NCI-H82 treated with DMSO at 0.1 percent for 48 hours (cell line): ENCODE measurements at regions not wholly inside any gene's neighbourhood (a gene's known extent, or its start where the extent isn't known, plus 50 kb on each side); places are given as distances from the start of the nearest gene placed in this dataset.
"Not testable (repeated sequence)": the region's sequence is repeated elsewhere in the genome, so short reads cannot be mapped to it uniquely, and the experiment has no call there.

ENCODE experiments used
- DNase-seq: peaks from one replicate; lab custom pipeline; 2025; ENCODE audit not compliant: unreplicated experiment; lab: John Stamatoyannopoulos, UW

GRCh38 chr1:178639326-178639725, 85.7 kb upstream of the RALGPS2 start:
- DNase-seq: no peak

- no peak for DNase-seq
These were observed 82.8 kb upstream of the RALGPS2 start for GRCh38 chr1:178642282-178642681.

DNA sequence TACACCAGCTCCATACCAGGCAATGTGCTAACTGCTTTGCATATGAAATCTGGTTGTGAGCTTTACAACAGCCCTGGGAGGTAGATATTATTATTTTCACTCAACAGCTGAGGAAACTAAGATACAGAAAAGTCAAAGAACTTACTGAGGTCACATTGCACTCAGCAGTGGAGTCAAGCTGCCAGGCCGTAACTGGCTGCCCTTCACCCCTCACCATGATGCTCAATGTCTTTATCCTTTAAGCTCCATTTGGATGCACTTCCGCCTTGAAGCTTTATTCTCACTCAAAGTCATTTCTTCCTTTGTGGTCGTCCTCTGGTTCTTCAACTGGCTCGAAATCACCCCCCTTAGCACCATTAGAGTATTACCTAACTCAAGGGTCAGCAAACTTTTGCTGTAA, 81.7 kb upstream of the RALGPS2 start:
- no peak for DNase-seq

DNA sequence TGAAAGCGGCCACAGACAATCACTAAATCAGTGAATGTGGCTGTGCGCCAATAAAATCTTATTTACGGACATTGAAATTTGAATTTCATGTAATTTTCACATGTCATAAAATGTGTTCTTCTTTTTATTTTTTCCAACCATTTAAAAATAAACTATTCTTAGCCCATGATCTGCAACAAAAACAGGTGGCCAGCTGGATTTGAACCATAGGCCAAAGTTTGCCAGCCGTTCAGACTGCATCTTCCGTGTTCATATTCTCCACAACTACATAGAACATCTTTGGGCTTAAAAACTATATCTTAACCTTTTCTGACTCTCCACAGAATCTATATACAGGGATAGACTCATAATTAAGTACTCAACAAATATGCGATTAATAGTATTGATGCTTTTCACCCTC, 81.2 kb upstream of the RALGPS2 start:
- no peak for DNase-seq

GRCh38 chr1:178644308-178645120, 80.5 kb upstream of the RALGPS2 start:
- DNase-seq: peak; percentile 63

DNA sequence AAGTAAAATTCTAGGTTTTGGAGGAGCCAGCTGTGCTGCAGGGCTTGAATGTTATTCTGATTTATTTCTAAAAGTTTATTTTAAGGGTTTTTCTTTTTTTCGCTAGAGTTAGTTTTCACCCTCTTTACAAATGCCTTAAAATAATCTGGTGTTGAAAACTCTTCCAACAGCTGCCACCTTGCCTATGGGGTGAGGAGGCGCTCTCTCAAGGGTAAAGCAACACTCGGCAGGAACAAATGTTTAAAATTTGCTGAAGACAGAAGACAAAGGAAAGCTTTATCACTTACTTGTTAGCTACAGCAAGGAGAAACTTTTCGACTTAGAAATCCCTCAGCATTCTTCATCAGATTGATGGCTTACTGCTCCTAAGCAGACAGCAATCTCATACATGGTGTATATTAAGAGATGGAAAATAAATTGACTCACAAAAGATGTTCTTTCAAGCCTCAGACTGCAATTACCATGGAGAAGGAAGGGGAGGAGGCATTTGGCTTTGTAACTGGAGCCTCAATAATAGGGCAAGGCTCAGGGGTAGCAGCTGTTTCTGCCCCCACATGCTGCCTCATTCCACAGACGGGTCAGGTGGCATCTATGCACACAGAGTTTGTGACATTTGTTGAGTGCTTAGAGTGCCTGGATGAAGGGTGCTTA, 79.8 kb upstream of the RALGPS2 start:
- DNase-seq: peak; percentile 52

GRCh38 chr1:178645808-178646200, 79.2 kb upstream of the RALGPS2 start:
- DNase-seq: no peak

- DNase-seq: no peak
These were observed 78.2 kb upstream of the RALGPS2 start for GRCh38 chr1:178646821-178647220.

DNA sequence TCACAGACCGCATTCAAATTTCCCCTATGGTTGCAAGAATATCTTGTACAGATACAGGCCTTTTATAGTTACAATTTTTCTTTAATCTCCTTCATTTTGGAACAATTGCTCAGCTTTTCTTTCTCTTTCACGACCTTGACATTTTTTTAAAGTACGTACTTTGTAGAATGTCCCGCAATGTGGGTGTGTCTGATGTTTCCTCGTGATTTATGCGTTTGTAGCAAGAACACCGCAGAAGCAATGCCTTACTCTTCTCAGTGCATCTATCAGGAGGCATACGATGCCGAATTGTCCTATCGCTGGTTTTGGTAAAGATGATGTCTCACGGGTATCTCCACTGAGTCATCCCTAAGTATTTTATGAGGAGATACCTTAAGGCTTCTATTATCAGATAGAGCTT, 76.9 kb upstream of the RALGPS2 start:
- no peak for DNase-seq

- DNase-seq: no peak
These were observed 75.3 kb upstream of the RALGPS2 start for GRCh38 chr1:178649582-178650350.

GRCh38 chr1:178650934-178651511, 74.0 kb upstream of the RALGPS2 start:
- peak; percentile 97 for DNase-seq

- DNase-seq: peak; percentile 100
These were observed 73.3 kb upstream of the RALGPS2 start for GRCh38 chr1:178651742-178652141.

DNA sequence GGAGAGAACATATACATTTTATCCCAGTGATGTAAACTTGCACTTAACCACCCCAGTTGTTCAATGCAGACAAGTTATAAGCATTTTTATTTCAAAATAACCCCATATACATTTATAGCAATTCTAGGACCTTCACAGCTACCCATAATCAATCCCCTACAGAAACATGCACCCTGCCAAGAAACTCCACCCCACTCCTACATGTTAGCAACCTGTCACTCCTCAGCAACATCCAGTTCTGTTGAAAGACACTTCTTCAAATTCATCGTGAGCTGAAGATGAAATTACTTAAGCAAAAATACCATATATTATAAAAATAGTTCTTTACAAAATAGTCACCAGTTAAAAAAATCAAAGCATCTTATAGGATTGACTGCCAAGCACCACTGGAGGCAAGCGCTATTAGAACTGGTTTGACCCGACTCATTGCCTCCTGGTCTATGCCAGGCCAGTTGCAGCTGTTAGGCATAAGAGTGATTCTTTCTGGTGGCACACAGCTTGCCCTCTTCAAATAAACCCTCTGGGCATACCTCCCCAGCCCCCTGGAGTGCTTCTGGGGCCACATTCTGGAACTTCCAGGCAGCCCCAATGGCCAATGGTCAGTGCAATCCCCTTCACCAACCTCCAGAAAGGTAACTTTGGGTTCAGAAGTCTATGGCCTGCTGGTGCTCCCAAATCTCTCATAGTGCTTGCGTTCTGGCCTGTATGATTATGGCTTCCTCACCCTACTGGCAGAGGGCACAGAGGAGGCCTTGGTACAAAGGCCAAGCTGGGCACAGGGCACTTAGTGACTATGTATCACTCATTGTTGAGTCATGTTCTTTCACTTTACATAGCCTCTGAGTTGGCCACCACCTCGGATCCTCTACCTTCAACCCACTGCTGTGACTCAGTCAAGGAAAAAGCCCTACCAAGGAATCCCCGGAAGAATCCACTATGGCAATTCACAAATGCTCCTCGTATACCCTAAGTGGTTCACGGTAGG, 72.2 kb upstream of the RALGPS2 start:
- DNase-seq: no peak

GRCh38 chr1:178659789-178660208, 65.2 kb upstream of the RALGPS2 start:
- DNase-seq: no peak

GRCh38 chr1:178660461-178660860, 64.6 kb upstream of the RALGPS2 start:
- DNase-seq: no peak

- no peak for DNase-seq
These were observed 60.8 kb upstream of the RALGPS2 start for GRCh38 chr1:178664278-178664677.

- DNase-seq: no peak
These were observed 59.5 kb upstream of the RALGPS2 start for GRCh38 chr1:178665579-178665978.

GRCh38 chr1:178666891-178667290, 58.2 kb upstream of the RALGPS2 start:
- not testable (repeated sequence) for DNase-seq

DNA sequence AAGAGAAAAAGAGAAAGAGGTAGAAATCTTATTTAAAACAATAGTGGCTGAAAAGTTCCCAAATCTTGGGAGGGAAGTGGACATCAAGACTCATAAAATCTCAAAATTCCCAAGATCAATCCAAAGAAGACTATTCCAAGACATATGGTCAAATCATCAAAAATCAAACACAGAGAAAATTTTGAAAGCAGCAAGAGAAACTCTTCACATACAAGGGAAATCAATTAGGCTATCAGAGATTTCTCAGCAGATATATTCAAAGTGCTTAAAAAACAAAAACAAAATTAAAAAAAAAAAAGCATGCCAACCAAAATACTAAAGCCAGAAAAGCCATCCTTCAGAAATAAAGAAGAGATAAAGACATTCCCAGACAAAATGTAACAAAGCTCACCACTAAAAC, 52.6 kb upstream of the RALGPS2 start:
- DNase-seq: no peak

DNA sequence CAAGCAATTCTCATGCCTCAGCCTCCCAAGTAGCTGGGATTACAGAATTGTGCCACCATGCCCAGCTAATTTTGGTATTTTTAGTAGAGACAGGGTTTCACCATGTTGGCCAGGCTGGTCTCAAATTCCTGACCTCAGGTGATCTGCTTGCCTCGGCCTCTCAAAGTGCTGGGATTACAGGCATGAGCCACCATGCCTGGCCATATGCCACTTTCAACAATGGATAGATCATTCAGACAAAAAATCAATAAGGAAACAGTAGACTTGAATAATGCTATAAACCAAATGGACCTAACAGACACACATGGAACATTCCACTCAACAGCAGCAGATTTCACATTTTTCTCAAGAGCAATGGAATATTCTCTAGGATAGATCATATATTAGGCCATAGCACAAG, 50.5 kb upstream of the RALGPS2 start:
- DNase-seq: not testable (repeated sequence)
